BJ (cell line): ENCODE measurements at regions not wholly inside any gene's neighbourhood (a gene's known extent, or its start where the extent isn't known, plus 50 kb on each side); places are given as distances from the start of the nearest gene placed in this dataset.

Source experiments
- CTCF ChIA-PET: fragments of 350-600 bp; formaldehyde crosslinking; extraction: SDS; loops from one replicate; lab custom pipeline; 2021; ENCODE audit warnings: antibody characterized with exemption, inconsistent platforms; lab: Yijun Ruan, JAX
- POLR2A ChIA-PET: fragments of 300-600 bp; sonication (Branson Sonifier 250); formaldehyde crosslinking; extraction: SDS; loops from one replicate; lab custom pipeline; 2021; ENCODE audit warnings: antibody characterized with exemption; lab: Charles Lee
- DNase-seq: peaks from one replicate; pipeline ENCODE4 v3.0.0-alpha.2; 2011; ENCODE audit warnings: low read depth
- H3K27me3 ChIP-seq: 2 replicates; pipeline ENCODE4 v1.6.0; 2011; ENCODE audit warnings: low read length; ENCODE audit not compliant: control insufficient read depth, insufficient read depth
- H3K36me3 ChIP-seq: 2 replicates; pipeline ENCODE4 v1.5.1; 2011; ENCODE audit warnings: low read length; ENCODE audit not compliant: control insufficient read depth, insufficient read depth
- H3K4me3 ChIP-seq: 2 replicates; pipeline ENCODE4 v1.5.1; 2011; ENCODE audit warnings: low read depth, mild to moderate bottlenecking, control low read depth, low read length
- TF ChIP-seq, protein P1 (sequence below): IDR thresholded peaks from 2 replicates; pipeline ENCODE4 v1.5.1; 2011; ENCODE audit warnings: low read depth, mild to moderate bottlenecking, control low read depth, inconsistent platforms, low read length, moderate library complexity; ENCODE audit not compliant: insufficient read depth

GRCh38 chr4:19983072-19983471, 268.6 kb upstream of the SLIT2 start:
- ChIA-PET CTCF (interaction anchor here (1.5 kb wide), 2 partner anchors 11 to 36 kb away, joined by 4 to 5 read pairs; no protein-coding TSS in a partner anchor), POLR2A (no interaction called here)
- TF ChIP-seq, protein P1, sequence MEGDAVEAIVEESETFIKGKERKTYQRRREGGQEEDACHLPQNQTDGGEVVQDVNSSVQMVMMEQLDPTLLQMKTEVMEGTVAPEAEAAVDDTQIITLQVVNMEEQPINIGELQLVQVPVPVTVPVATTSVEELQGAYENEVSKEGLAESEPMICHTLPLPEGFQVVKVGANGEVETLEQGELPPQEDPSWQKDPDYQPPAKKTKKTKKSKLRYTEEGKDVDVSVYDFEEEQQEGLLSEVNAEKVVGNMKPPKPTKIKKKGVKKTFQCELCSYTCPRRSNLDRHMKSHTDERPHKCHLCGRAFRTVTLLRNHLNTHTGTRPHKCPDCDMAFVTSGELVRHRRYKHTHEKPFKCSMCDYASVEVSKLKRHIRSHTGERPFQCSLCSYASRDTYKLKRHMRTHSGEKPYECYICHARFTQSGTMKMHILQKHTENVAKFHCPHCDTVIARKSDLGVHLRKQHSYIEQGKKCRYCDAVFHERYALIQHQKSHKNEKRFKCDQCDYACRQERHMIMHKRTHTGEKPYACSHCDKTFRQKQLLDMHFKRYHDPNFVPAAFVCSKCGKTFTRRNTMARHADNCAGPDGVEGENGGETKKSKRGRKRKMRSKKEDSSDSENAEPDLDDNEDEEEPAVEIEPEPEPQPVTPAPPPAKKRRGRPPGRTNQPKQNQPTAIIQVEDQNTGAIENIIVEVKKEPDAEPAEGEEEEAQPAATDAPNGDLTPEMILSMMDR = no peak
- Histone ChIP-seq H3K4me3 (no peak overlapping the region), H3K36me3 (no peaks in the 10 kb centered on the region), H3K27me3 (no peaks in the 10 kb centered on the region)
- peak; percentile 59 for DNase-seq

DNA sequence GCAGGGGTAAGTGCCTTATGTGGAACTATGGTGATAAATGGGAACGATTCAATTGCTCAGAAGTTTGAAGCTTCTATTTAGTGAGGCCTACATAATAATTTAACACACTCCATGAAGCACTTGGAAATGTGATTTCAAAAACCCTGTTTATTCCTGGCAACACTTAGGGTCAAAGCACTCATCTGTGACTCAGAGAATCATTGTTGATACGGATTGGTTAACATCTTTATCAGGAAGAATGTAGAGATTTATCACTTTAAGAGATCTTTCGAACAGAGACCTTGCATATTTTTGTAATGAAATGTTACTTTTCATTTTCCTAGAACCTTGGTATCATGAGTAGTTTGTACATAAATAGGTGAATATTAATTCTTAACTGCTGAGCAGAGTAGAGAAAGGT, 269.1 kb upstream of the SLIT2 start:
- Histone ChIP-seq H3K36me3 (no peaks in the 10 kb centered on the region), H3K4me3 (no peak overlapping the region), H3K27me3 (no peaks in the 10 kb centered on the region)
- ChIA-PET POLR2A (no interaction called here), CTCF (interaction anchor here (1.5 kb wide), 2 partner anchors 11 to 36 kb away, joined by 4 to 5 read pairs; no protein-coding TSS in a partner anchor)
- TF ChIP-seq, protein P1 = no peak
- peak; percentile 34 for DNase-seq

- H3K36me3 ChIP-seq = no peaks in the 10 kb centered on the region
- no peaks in the 10 kb centered on the region for H3K27me3 ChIP-seq
- CTCF ChIA-PET = interaction anchor here (0.5 to 2.1 kb wide), 3 partner anchors 11 to 276 kb away, joined by 4 to 5 read pairs (median 4); no protein-coding TSS in a partner anchor
- TF ChIP-seq, protein P1 = no peak
- POLR2A ChIA-PET = no interaction called here
- no peak overlapping the region for H3K4me3 ChIP-seq
- DNase-seq = no peak
Observed at GRCh38 chr4:19971829-19972228, 279.9 kb upstream of the SLIT2 start.

DNA sequence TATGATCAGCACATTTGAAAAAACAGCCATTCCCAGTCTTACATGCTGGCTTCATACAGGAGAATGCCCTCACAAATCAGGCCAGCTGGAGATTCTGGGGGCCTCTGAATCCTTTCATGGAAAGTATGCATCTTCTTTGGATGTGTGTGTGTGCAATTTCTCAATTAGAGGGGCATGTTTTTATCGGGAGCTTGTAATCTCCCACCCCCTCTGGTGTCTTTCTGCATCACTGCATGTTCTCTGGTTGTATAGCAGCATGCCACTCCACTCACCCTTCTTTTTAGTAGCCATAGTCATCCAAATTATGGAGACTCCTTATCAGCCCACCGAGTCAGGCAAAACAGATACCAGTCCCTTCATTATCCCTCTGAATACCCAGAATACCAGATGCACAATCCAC, 282.2 kb upstream of the SLIT2 start:
- Histone ChIP-seq H3K36me3 (no peaks in the 10 kb centered on the region), H3K27me3 (no peaks in the 10 kb centered on the region), H3K4me3 (no peak overlapping the region)
- TF ChIP-seq, protein P1 = no peak
- ChIA-PET CTCF (no interaction called here), POLR2A (no interaction called here)
- no peak for DNase-seq

- ChIA-PET CTCF (interaction anchor here (1.1 kb wide), 1 partner anchor 287 kb away, joined by 3 read pairs; no protein-coding TSS in a partner anchor), POLR2A (interaction anchor here (0.5 kb wide), 1 partner anchor 175 kb away, joined by 3 read pairs; no protein-coding TSS in a partner anchor)
- no peak overlapping the region for H3K4me3 ChIP-seq
- DNase-seq = peak; percentile 49
- H3K27me3 ChIP-seq = no peaks in the 10 kb centered on the region
- TF ChIP-seq, protein P1 = no peak
- H3K36me3 ChIP-seq = no peaks in the 10 kb centered on the region
Observed at GRCh38 chr4:19961091-19961490, 290.6 kb upstream of the SLIT2 start.
